Medulla oblongata (tissue), 1 donor: ENCODE measurements at regions not wholly inside any gene's neighbourhood (a gene's known extent, or its start where the extent isn't known, plus 50 kb on each side); places are given as distances from the start of the nearest gene placed in this dataset.
"Not testable (repeated sequence)": the region's sequence is repeated elsewhere in the genome, so short reads cannot be mapped to it uniquely, and the experiment has no call there.

Source experiments
- DNase-seq: peaks from one replicate; pipeline ENCODE4 v3.0.0-alpha.2; 2015; ENCODE audit errors: extremely low spot score

GRCh38 chr2:18046017-18046416 lies 167.6 kb downstream of the KCNS3 start:
- no peak for DNase-seq

- DNase-seq, result no peak
These were observed 166.8 kb downstream of the KCNS3 start for GRCh38 chr2:18045230-18045629.

GRCh38 chr2:18017381-18017780 lies 138.9 kb downstream of the KCNS3 start:
- DNase-seq, result not testable (repeated sequence)

GRCh38 chr2:18009891-18010290 lies 131.4 kb downstream of the KCNS3 start:
- no peak for DNase-seq

- no peak for DNase-seq
These were observed 126.9 kb downstream of the KCNS3 start for GRCh38 chr2:18005411-18005810.

GRCh38 chr2:18001671-18002070 lies 123.2 kb downstream of the KCNS3 start:
- no peak for DNase-seq

- no peak for DNase-seq
These were observed 118.5 kb downstream of the KCNS3 start for GRCh38 chr2:17996978-17997377.

- DNase-seq, result no peak
These were observed 117.1 kb downstream of the KCNS3 start for GRCh38 chr2:17995593-17995992.
